Uterus (tissue), 2 donors: ENCODE measurements at regions not wholly inside any gene's neighbourhood (a gene's known extent, or its start where the extent isn't known, plus 50 kb on each side); places are given as distances from the start of the nearest gene placed in this dataset.

Source experiments
- CTCF ChIP-seq, 4 experiments: fragments of 200-600 bp in 2 of 4; fragments of 450-650 bp in 2 of 4; sonication (generic) in 2 of 4; IDR thresholded peaks; one replicate each; pipeline ENCODE4 v1.5.1; 2016 to 2019; ENCODE audit warnings: antibody characterized with exemption in 4 of 4, mild to moderate bottlenecking in 2 of 4, moderate library complexity in 1 of 4
- POLR2A ChIP-seq, 2 donors: fragments of 450-650 bp; IDR thresholded peaks; one replicate each; pipeline ENCODE4 v1.6.1; 2016; ENCODE audit warnings: antibody characterized with exemption in 2 of 2, mild to moderate bottlenecking in 1 of 2, moderate library complexity in 1 of 2

GRCh38 chr10:78706726-78707540, 361.8 kb upstream of the ZMIZ1 start:
- TF ChIP-seq POLR2A (IDR thresholded peaks at IDR 0.05) (no peak), CTCF (IDR thresholded peaks at IDR 0.05) (no peak)
